ENCODE measurements at regions not wholly inside any gene's neighbourhood (a gene's known extent, or its start where the extent isn't known, plus 50 kb on each side); places are given as distances from the start of the nearest gene placed in this dataset.

DNA sequence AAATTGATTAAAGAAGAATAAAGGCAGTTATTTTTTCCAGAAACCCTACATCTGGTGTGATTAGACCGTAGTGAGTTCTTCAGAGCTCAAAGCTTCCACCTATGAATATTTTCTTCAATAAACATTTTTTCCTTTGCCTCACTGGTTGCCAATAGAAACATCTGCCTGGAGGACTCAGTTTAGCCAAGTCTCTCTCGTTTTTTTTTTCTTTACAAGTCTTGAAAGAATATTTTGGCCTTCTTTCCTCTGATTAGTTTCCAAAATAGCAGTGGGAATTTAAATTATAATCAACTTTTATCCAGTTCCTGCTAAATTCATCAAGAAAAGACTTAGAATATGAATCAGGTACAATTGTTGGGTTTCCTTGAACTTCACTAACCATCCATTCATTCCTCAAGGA is 897.5 kb downstream of the TLE1 start:
- TF ChIP-seq POLR2A (IDR thresholded peaks at IDR 0.05), result no peak
- no peak for TF ChIP-seq CTCF (IDR thresholded peaks at IDR 0.05)

All from adrenal gland (tissue), 5 donors.